ENCODE measurements at regions not wholly inside any gene's neighbourhood (a gene's known extent, or its start where the extent isn't known, plus 50 kb on each side); places are given as distances from the start of the nearest gene placed in this dataset.

GRCh38 chr13:47718556-47718955 is 282.5 kb downstream of the SUCLA2 start:
- TF ChIP-seq CTCF (IDR thresholded peaks at IDR 0.05; ENCODE audit: insufficient read depth, low read length, poor library complexity, severe bottlenecking) (no peak), EZH2phosphoT487 (conservative IDR thresholded peaks at IDR 0.05; ENCODE audit: low read length) (no peak)
